ENCODE measurements at regions not wholly inside any gene's neighbourhood (a gene's known extent, or its start where the extent isn't known, plus 50 kb on each side); places are given as distances from the start of the nearest gene placed in this dataset.

- Histone ChIP-seq H3K4me3 (ENCODE audit: low read depth, low read length) (no peak overlapping the region), H3K27me3 (ENCODE audit: control insufficient read depth, insufficient read depth, low read length) (no peaks in the 10 kb centered on the region), H3K36me3 (ENCODE audit: control insufficient read depth, insufficient read depth, low read length) (no peaks in the 10 kb centered on the region)
- POLR2A ChIA-PET = no interaction called here
- CTCF ChIA-PET = no interaction called here
- TF ChIP-seq CTCF (IDR thresholded peaks at IDR 0.05; ENCODE audit: insufficient read depth, low read depth, low read length) = no peak
- DNase-seq (ENCODE audit: low read depth) = no peak
Measured at GRCh38 chr3:24741506-24741905, 246.9 kb upstream of the THRB start.

GRCh38 chr3:24748520-24748919, 253.9 kb upstream of the THRB start:
- Histone ChIP-seq H3K36me3 (ENCODE audit: control insufficient read depth, insufficient read depth, low read length) (no peaks in the 10 kb centered on the region), H3K27me3 (ENCODE audit: control insufficient read depth, insufficient read depth, low read length) (no peaks in the 10 kb centered on the region), H3K4me3 (ENCODE audit: low read depth, low read length) (no peak overlapping the region)
- no peak for DNase-seq (ENCODE audit: low read depth)
- TF ChIP-seq CTCF (IDR thresholded peaks at IDR 0.05; ENCODE audit: insufficient read depth, low read depth, low read length) = no peak
- ChIA-PET POLR2A (no interaction called here), CTCF (no interaction called here)

- ChIA-PET POLR2A (no interaction called here), CTCF (no interaction called here)
- H3K4me3 ChIP-seq (ENCODE audit: low read depth, low read length) = no peak overlapping the region
- no peaks in the 10 kb centered on the region for H3K36me3 ChIP-seq (ENCODE audit: control insufficient read depth, insufficient read depth, low read length)
- no peak for TF ChIP-seq CTCF (IDR thresholded peaks at IDR 0.05; ENCODE audit: insufficient read depth, low read depth, low read length)
- DNase-seq (ENCODE audit: low read depth) = no peak
- no peaks in the 10 kb centered on the region for H3K27me3 ChIP-seq (ENCODE audit: control insufficient read depth, insufficient read depth, low read length)
Measured at GRCh38 chr3:24751020-24751419, 256.4 kb upstream of the THRB start.

- DNase-seq (ENCODE audit: low read depth) = no peak
- Histone ChIP-seq H3K4me3 (ENCODE audit: low read depth, low read length) (no peak overlapping the region), H3K36me3 (ENCODE audit: control insufficient read depth, insufficient read depth, low read length) (no peaks in the 10 kb centered on the region), H3K27me3 (ENCODE audit: control insufficient read depth, insufficient read depth, low read length) (no peaks in the 10 kb centered on the region)
- POLR2A ChIA-PET = no interaction called here
- CTCF ChIA-PET = no interaction called here
- no peak for TF ChIP-seq CTCF (IDR thresholded peaks at IDR 0.05; ENCODE audit: insufficient read depth, low read depth, low read length)
Measured at GRCh38 chr3:24756101-24756888, 261.6 kb upstream of the THRB start.

GRCh38 chr3:24763393-24763792, 268.7 kb upstream of the THRB start:
- no peaks in the 10 kb centered on the region for H3K27me3 ChIP-seq (ENCODE audit: control insufficient read depth, insufficient read depth, low read length)
- no peak overlapping the region for H3K4me3 ChIP-seq (ENCODE audit: low read depth, low read length)
- ChIA-PET POLR2A (no interaction called here), CTCF (interaction anchor here (0.7 to 1.0 kb wide), 2 partner anchors 18 to 1094 kb away, joined by 3 read pairs; no protein-coding TSS in a partner anchor)
- no peak for DNase-seq (ENCODE audit: low read depth)
- no peak for TF ChIP-seq CTCF (IDR thresholded peaks at IDR 0.05; ENCODE audit: insufficient read depth, low read depth, low read length)
- H3K36me3 ChIP-seq (ENCODE audit: control insufficient read depth, insufficient read depth, low read length) = no peaks in the 10 kb centered on the region
